ENCODE measurements at regions not wholly inside any gene's neighbourhood (a gene's known extent, or its start where the extent isn't known, plus 50 kb on each side); places are given as distances from the start of the nearest gene placed in this dataset.
"Not testable (repeated sequence)": the region's sequence is repeated elsewhere in the genome, so short reads cannot be mapped to it uniquely, and the experiment has no call there.

- no peak for DNase-seq (ENCODE audit: low read depth)
Observed at GRCh38 chr6:897528-898207, 204.7 kb upstream of the EXOC2 start.

- no peak for DNase-seq (ENCODE audit: low read depth)
Observed at GRCh38 chr6:894274-894673, 201.3 kb upstream of the EXOC2 start.

GRCh38 chr6:890995-891394 is 198.1 kb upstream of the EXOC2 start:
- no peak for DNase-seq (ENCODE audit: low read depth)

GRCh38 chr6:890201-890600 is 197.3 kb upstream of the EXOC2 start:
- no peak for DNase-seq (ENCODE audit: low read depth)

GRCh38 chr6:887583-888235 is 194.8 kb upstream of the EXOC2 start:
- DNase-seq (ENCODE audit: low read depth), result no peak

GRCh38 chr6:886116-886515 is 193.2 kb upstream of the EXOC2 start:
- not testable (repeated sequence) for DNase-seq (ENCODE audit: low read depth)

GRCh38 chr6:885051-885590 is 192.2 kb upstream of the EXOC2 start:
- DNase-seq (ENCODE audit: low read depth), result no peak

GRCh38 chr6:884570-884969 is 191.6 kb upstream of the EXOC2 start:
- DNase-seq (ENCODE audit: low read depth), result no peak

GRCh38 chr6:882084-882598 is 189.2 kb upstream of the EXOC2 start:
- DNase-seq (ENCODE audit: low read depth), result no peak

GRCh38 chr6:878179-878578 is 185.2 kb upstream of the EXOC2 start:
- no peak for DNase-seq (ENCODE audit: low read depth)

GRCh38 chr6:875012-875411 is 182.1 kb upstream of the EXOC2 start:
- no peak for DNase-seq (ENCODE audit: low read depth)

- DNase-seq (ENCODE audit: low read depth), result no peak
Observed at GRCh38 chr6:872570-873125, 179.7 kb upstream of the EXOC2 start.

GRCh38 chr6:871503-871902 is 178.6 kb upstream of the EXOC2 start:
- DNase-seq (ENCODE audit: low read depth), result no peak

- no peak for DNase-seq (ENCODE audit: low read depth)
Observed at GRCh38 chr6:870096-870495, 177.2 kb upstream of the EXOC2 start.

GRCh38 chr6:868201-868600 is 175.3 kb upstream of the EXOC2 start:
- no peak for DNase-seq (ENCODE audit: low read depth)

- DNase-seq (ENCODE audit: low read depth), result no peak
Observed at GRCh38 chr6:867378-867777, 174.4 kb upstream of the EXOC2 start.

- no peak for DNase-seq (ENCODE audit: low read depth)
Observed at GRCh38 chr6:866316-866715, 173.4 kb upstream of the EXOC2 start.

- no peak for DNase-seq (ENCODE audit: low read depth)
Observed at GRCh38 chr6:865846-866245, 172.9 kb upstream of the EXOC2 start.

- no peak for DNase-seq (ENCODE audit: low read depth)
Observed at GRCh38 chr6:863831-864230, 170.9 kb upstream of the EXOC2 start.

GRCh38 chr6:863127-863526 is 170.2 kb upstream of the EXOC2 start:
- not testable (repeated sequence) for DNase-seq (ENCODE audit: low read depth)

GRCh38 chr6:859936-860335 is 167.0 kb upstream of the EXOC2 start:
- DNase-seq (ENCODE audit: low read depth), result no peak

- no peak for DNase-seq (ENCODE audit: low read depth)
Observed at GRCh38 chr6:854406-855118, 161.6 kb upstream of the EXOC2 start.

- not testable (repeated sequence) for DNase-seq (ENCODE audit: low read depth)
Observed at GRCh38 chr6:852216-852615, 159.3 kb upstream of the EXOC2 start.
